Heart right ventricle (tissue), 16 donors: ENCODE measurements at regions not wholly inside any gene's neighbourhood (a gene's known extent, or its start where the extent isn't known, plus 50 kb on each side); places are given as distances from the start of the nearest gene placed in this dataset.
A peak's percentile ranks its signal among the peaks of the same experiment; 100 is the strongest.

Experiments used
- ATAC-seq, 8 donors: fragments of 200-7000 bp; cut with Tn5 transposase; one replicate each; pipeline ENCODE4 v1.9.1; 2020; ENCODE audit warnings: mild to moderate bottlenecking in 8 of 8, moderate library complexity in 8 of 8, moderate number of reproducible peaks in 1 of 8
- DNase-seq, 2 donors: peaks; one replicate each; pipeline ENCODE4 v3.0.0-alpha.2; 2020
- H3K27ac ChIP-seq, 10 donors: fragments of 200-600 bp; sonication (generic) in 2 of 10; one replicate each; pipeline versions ENCODE4 v1.5.0 to v1.8.0; 2020 to 2022; ENCODE audit warnings: mild to moderate bottlenecking in 3 of 10
- H3K27me3 ChIP-seq, 7 donors: fragments of 200-600 bp; one replicate each; pipeline ENCODE4 v1.8.0; 2021 to 2022; ENCODE audit warnings: mild to moderate bottlenecking in 2 of 7
- H3K36me3 ChIP-seq, 9 donors: fragments of 200-600 bp; sonication (generic) in 1 of 9; one replicate each; pipeline versions ENCODE4 v1.5.0 to v1.8.0; 2020 to 2022; ENCODE audit warnings: mild to moderate bottlenecking in 2 of 9
- H3K4me1 ChIP-seq, 9 donors: fragments of 200-600 bp; sonication (generic) in 1 of 9; one replicate each; pipeline versions ENCODE4 v1.5.0 to v1.8.0; 2020 to 2022; ENCODE audit warnings: mild to moderate bottlenecking in 4 of 9
- H3K4me3 ChIP-seq, 10 donors: fragments of 200-600 bp; sonication (generic) in 2 of 10; one replicate each; pipeline versions ENCODE4 v1.5.0 to v1.8.0; 2020 to 2022; ENCODE audit warnings: mild to moderate bottlenecking in 7 of 10, moderate library complexity in 2 of 10
- H3K9me3 ChIP-seq, 11 donors: fragments of 200-600 bp in 10 of 11; sonication (generic) in 2 of 11; one replicate each; pipeline versions ENCODE4 v1.5.0 to v1.8.0; 2013 to 2022; ENCODE audit warnings: mild to moderate bottlenecking in 2 of 11, control low read depth in 1 of 11, moderate library complexity in 1 of 11
- CTCF ChIP-seq, 9 donors: fragments of 200-600 bp; sonication (generic) in 2 of 9; IDR thresholded peaks; one replicate each; pipeline versions ENCODE4 v1.5.0 to v1.8.0; 2021 to 2022; ENCODE audit warnings: antibody characterized with exemption in 9 of 9, mild to moderate bottlenecking in 5 of 9, moderate library complexity in 1 of 9
- WGBS, 2 donors: extraction: QIAGEN DNeasy Blood & Tissue Kit; methylation state at CpG; one replicate each; pipeline ENCODE4 v1.1.7; 2013; ENCODE audit warnings: inconsistent platforms in 1 of 2; 5-methylcytosine and 5-hydroxymethylcytosine counted together
- intact Hi-C, 10 donors: fragments of 100-400 bp; cut with DNase I; formaldehyde crosslinking; loops; one replicate each; pipeline versions ENCODE4 v1.11.1 to v1.14.2; 2022
- donor health status: Arrhythmogenic right ventricular cardiomyopathy.
- donor health status: ischemic (EF 13 %, LVEDD 7.1; RV severe dilation, severe dysfunction).
- donor health status: healthy with polysubstance abuse.
- donor health status: DM: no; HTN: yes; CAD: no.
- donor health status: DM: no; HTN: no; CAD: no.
- donor health status: ischemic (EF 25% LVEDD 6.9; RV normal size, moderate dysfunction).
- donor health status: ischemic (EF 25% LVEDD 5.7; RV mildly dilated, moderate dysfunction).
- donor health status: healthy.
- donor health status: DM: yes; HTN: yes; CAD: no.
- donor health status: Ischemic cardiomyopathy.
- donor health status: ischemic (EF 35%, LVEDD 5.7; RV mildly dilated, moderate dysfunction).
- donor health status: nonischemic (EF 11% LVEDD 7.7; RV severe dilation, severe dysfunction).
- donor health status: DM: yes; HTN: yes; CAD: no.
- donor health status: PGD.
- donor health status: ischemic (EF 29% LVEDD 5.4; RV normal size, mild dysfunction).
- donor health status: nonischemic (EF 23%, LVEDD 6.1; RV moderate dilation, normal function).

- 80% methylated on average over 6 of the region's 6 CpGs for whole genome bisulfite sequencing, 2 donors
- ATAC-seq (no peak), DNase-seq (no peak)
- Histone ChIP-seq H3K27ac (no peak overlapping the region), H3K4me3 (no peak overlapping the region), H3K27me3 (peaks cover 0 to 31% (median 11%) of the 10 kb centered on the region in 7 donors), H3K9me3 (peaks cover 0 to 26% (median 10%) of the 10 kb centered on the region in 11 donors), H3K36me3 (no peaks in the 10 kb centered on the region), H3K4me1 (peaks cover 0 to 3% (median 0%) of the 10 kb centered on the region in 9 donors)
- TF ChIP-seq CTCF (IDR thresholded peaks at IDR 0.05) = no peak
- intact Hi-C loops = loop anchor here in 2 of 10 donors (10.0 kb wide), 2 partner anchors 607 to 617 kb away; no protein-coding TSS in a partner anchor
These were observed 124.2 kb downstream of the TWIST2 start for GRCh38 chr2:238972146-238972445.

GRCh38 chr2:238973038-238973739, 125.3 kb downstream of the TWIST2 start:
- peaks cover 0 to 33% (median 10%) of the 10 kb centered on the region in 11 donors for H3K9me3 ChIP-seq
- no peaks in the 10 kb centered on the region for H3K36me3 ChIP-seq
- H3K4me3 ChIP-seq = no peak overlapping the region
- H3K4me1 ChIP-seq = peaks cover 0 to 3% (median 0%) of the 10 kb centered on the region in 9 donors
- DNase-seq (no peak), ATAC-seq (no peak)
- WGBS, 2 donors = 35 to 49% methylated on average over 6 of the region's 6 CpGs
- intact Hi-C loops = loop anchor here in 2 of 10 donors (10.0 kb wide), 2 partner anchors 608 to 618 kb away; no protein-coding TSS in a partner anchor
- no peak for TF ChIP-seq CTCF (IDR thresholded peaks at IDR 0.05)
- peaks cover 0 to 31% (median 11%) of the 10 kb centered on the region in 7 donors for H3K27me3 ChIP-seq
- H3K27ac ChIP-seq = no peak overlapping the region

- TF ChIP-seq CTCF (IDR thresholded peaks at IDR 0.05) = no peak
- intact Hi-C loops = loop anchor here in 2 of 10 donors (10.0 kb wide), 2 partner anchors 609 to 619 kb away; no protein-coding TSS in a partner anchor
- H3K9me3 ChIP-seq = peaks cover 0 to 33% (median 10%) of the 10 kb centered on the region in 11 donors
- no peak overlapping the region for H3K4me3 ChIP-seq
- 74 to 82% methylated on average over 4 of the region's 4 CpGs for WGBS, 2 donors
- no peak for DNase-seq
- peaks cover 0 to 31% (median 11%) of the 10 kb centered on the region in 7 donors for H3K27me3 ChIP-seq
- no peak for ATAC-seq
- H3K36me3 ChIP-seq = no peaks in the 10 kb centered on the region
- no peak overlapping the region for H3K27ac ChIP-seq
- H3K4me1 ChIP-seq = peaks cover 0 to 3% (median 0%) of the 10 kb centered on the region in 9 donors
These were observed 126.2 kb downstream of the TWIST2 start for GRCh38 chr2:238974081-238974480.

- Histone ChIP-seq H3K36me3 (no peaks in the 10 kb centered on the region), H3K9me3 (peaks cover 0 to 38% (median 10%) of the 10 kb centered on the region in 11 donors), H3K27ac (peak overlapping the region in 1 of 10 donors; percentile 40), H3K4me3 (no peak overlapping the region), H3K4me1 (peaks cover 0 to 3% (median 0%) of the 10 kb centered on the region in 9 donors), H3K27me3 (peaks cover 0 to 29% (median 11%) of the 10 kb centered on the region in 7 donors)
- intact Hi-C loops = loop anchor here in 2 of 10 donors (10.0 kb wide), 2 partner anchors 610 to 620 kb away; no protein-coding TSS in a partner anchor
- DNase-seq (no peak), ATAC-seq (peak in 1 of 8 donors; percentile 45)
- TF ChIP-seq CTCF (IDR thresholded peaks at IDR 0.05) = no peak
- WGBS, 2 donors = 74 to 82% methylated on average over 6 of the region's 6 CpGs
These were observed 126.7 kb downstream of the TWIST2 start for GRCh38 chr2:238974501-238975166.
